AG09309 (cell line): ENCODE measurements at regions not wholly inside any gene's neighbourhood (a gene's known extent, or its start where the extent isn't known, plus 50 kb on each side); places are given as distances from the start of the nearest gene placed in this dataset.
"Not testable (repeated sequence)": the region's sequence is repeated elsewhere in the genome, so short reads cannot be mapped to it uniquely, and the experiment has no call there.

Experiments
- DNase-seq: peaks from one replicate; pipeline ENCODE4 v3.0.0-alpha.2; 2010; ENCODE audit warnings: low read depth
- H3K4me3 ChIP-seq: 2 replicates; pipeline ENCODE4 v1.5.1; 2011; ENCODE audit warnings: mild to moderate bottlenecking, low read depth, low read length, moderate library complexity; ENCODE audit not compliant: control insufficient read depth
- TF ChIP-seq, protein P1 (sequence below): IDR thresholded peaks from 2 replicates; pipeline ENCODE4 v1.5.1; 2011; ENCODE audit warnings: mild to moderate bottlenecking, low read depth, low read length, inconsistent platforms; ENCODE audit not compliant: insufficient read depth, control insufficient read depth; ENCODE audit errors: missing control alignments

DNA sequence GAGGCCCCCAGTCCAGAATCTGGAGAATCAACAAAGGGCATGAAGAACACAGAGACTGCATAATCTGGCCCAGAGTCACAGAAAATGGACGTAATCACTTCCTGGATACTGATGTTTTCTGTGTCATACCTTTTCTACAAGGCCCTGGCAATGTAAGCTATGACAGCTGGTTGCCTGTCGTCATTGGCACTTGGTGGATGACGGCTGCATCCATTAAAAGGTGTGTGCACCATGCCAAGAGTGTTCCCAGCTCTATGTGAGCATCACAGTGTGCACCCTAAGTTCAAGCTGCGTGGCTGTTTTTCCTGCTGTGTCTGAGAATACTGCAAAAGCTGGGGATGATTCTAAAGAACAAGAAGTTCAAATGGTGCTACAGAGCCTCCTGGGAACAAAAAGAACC lies 275.2 kb upstream of the CNR1 start:
- H3K4me3 ChIP-seq, result no peak overlapping the region
- DNase-seq, result no peak
- TF ChIP-seq, protein P1, sequence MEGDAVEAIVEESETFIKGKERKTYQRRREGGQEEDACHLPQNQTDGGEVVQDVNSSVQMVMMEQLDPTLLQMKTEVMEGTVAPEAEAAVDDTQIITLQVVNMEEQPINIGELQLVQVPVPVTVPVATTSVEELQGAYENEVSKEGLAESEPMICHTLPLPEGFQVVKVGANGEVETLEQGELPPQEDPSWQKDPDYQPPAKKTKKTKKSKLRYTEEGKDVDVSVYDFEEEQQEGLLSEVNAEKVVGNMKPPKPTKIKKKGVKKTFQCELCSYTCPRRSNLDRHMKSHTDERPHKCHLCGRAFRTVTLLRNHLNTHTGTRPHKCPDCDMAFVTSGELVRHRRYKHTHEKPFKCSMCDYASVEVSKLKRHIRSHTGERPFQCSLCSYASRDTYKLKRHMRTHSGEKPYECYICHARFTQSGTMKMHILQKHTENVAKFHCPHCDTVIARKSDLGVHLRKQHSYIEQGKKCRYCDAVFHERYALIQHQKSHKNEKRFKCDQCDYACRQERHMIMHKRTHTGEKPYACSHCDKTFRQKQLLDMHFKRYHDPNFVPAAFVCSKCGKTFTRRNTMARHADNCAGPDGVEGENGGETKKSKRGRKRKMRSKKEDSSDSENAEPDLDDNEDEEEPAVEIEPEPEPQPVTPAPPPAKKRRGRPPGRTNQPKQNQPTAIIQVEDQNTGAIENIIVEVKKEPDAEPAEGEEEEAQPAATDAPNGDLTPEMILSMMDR, result no peak

DNA sequence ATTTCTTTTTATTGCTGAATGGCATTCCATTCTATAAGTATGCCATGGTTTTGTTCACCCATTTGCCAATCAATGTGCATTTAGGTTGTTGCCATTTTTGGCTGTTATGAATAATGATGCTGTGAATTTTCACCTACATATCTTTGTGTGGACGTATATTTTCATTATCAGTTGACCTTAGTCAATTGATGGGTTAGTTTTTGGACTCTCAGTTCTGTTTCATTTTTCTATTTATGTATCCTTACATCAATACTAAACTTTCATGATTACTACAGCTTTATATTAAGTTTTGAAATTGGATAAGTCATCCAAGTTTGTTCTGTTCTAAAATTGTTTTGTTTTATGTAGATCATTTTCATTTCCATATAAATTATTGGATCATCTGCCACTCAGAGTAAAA lies 261.9 kb upstream of the CNR1 start:
- TF ChIP-seq, protein P1, result no peak
- DNase-seq, result no peak
- no peak overlapping the region for H3K4me3 ChIP-seq

DNA sequence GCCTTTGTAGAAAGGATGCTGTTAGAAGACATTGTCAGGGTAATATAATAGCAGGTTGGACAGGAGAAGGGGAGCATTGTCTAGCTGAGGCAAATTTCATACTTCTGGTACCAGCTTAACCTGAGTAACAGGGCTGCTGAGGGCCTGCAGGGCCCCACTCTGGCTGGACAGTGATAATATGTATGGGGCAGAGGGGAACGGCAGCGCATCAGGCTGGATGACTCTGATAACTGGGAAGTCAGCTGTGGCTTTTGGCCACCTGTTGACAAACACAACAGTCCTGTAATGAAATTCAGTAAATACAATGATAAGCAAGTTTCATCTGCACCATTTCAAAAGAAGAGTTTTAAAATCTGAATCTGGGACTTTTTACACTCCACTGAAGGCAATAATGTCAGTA lies 259.9 kb upstream of the CNR1 start:
- DNase-seq, result no peak
- H3K4me3 ChIP-seq, result no peak overlapping the region
- TF ChIP-seq, protein P1, result no peak

DNA sequence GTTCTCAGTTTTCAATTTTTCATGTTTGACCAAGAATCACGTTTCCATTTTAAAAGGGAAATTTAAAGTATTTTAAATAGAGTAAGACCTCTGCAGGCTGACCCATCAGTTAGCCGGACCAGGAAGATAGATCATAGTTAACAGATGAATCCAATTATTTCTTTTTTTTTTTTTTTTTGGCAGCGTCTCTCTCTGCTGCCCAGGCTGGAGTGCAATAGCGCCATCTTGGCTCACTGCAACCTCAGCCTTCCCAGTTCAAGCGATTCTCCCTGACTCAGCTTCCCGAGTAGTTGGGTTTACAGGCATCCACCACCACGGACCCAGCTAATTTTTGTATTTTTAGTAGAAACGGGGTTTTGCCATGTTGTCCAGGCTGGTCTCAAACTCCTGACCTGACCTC lies 256.7 kb upstream of the CNR1 start:
- TF ChIP-seq, protein P1, result no peak
- no peak overlapping the region for H3K4me3 ChIP-seq
- no peak for DNase-seq

DNA sequence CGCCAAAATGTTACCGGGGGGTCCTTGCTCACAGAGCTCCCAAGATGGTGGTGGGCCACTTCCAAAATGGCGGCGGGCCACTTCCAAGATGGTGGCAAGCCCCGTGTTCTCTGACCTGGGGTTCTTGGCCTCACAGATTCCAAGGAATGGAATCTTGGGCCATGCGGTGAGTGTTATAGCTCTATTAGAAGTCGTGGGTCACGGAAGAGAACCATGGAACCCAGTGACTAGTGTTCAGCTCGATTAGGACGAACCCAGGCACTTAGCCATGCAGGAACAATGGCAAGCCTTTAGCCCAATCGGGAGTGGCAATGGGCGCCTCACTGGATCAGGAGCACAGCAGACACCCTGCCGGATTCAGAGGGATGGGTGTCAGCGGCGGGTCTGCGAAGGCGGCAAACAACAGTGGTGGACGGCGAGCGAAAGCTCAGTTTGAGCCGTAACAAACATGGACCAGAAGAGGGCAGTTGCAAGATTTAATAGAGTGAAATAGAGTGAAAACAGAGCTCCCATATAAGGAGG lies 254.9 kb upstream of the CNR1 start:
- not testable (repeated sequence) for DNase-seq, H3K4me3 ChIP-seq

DNA sequence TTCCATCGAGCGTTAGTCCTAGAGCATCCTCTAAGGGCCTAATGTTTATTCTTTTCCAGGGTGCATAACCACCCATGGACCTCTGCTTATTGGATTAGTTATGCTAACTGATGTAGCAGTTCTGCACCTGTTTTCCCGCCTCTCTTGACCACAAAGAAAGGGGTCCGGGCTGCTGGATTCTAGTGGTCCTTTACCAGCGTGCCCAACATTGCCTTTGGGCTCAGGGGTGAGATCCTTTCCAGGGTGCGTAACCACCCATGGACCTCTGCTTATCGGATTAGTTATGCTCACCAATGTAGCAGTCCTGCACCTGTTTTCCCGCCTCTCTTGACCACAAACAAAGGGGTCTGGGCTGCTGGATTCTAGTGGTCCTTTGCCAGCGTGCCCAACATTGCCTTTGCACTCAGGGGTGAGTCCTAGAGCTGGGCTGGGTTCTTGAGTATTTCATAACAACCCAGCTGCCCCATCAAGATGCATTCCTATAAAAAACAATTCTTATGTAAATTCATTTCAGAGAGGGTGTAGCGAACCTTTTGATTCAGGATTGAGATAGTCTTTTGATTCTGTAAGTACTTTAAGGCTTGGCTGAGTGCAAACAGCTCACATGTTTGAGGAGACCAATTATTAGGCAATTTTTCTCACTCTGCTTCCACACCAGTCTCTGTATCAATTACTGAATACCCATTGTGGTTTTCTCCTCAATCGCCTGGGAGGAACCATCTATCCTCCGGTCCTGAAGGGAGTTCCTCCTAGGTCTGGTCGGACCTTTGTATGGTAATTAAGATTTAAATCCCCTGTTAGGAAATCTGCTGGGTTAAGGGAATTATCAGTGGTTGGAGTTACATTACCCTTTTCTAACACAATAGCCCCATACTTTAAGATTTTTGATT lies 253.0 kb upstream of the CNR1 start:
- not testable (repeated sequence) for DNase-seq, H3K4me3 ChIP-seq

DNA sequence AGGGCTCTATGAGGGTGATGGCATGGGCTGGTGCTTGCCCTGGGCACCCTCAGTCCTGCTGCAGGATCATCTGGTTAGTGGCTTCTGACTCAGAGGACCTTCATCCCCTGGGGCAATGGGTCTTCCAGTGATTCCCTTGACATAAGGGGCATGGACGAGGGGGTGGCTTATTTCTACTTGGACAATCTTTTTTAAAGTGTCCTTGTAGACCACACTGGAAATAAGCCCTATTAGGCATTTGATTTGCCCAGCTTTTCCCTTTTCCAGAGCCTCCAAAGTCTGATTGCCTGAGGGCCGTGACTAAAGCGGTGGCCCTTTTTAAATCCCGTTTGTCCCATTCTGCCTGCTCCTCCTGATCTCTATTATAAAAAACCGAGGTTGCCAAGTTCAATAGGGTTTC lies 251.2 kb upstream of the CNR1 start:
- not testable (repeated sequence) for DNase-seq, H3K4me3 ChIP-seq

DNA sequence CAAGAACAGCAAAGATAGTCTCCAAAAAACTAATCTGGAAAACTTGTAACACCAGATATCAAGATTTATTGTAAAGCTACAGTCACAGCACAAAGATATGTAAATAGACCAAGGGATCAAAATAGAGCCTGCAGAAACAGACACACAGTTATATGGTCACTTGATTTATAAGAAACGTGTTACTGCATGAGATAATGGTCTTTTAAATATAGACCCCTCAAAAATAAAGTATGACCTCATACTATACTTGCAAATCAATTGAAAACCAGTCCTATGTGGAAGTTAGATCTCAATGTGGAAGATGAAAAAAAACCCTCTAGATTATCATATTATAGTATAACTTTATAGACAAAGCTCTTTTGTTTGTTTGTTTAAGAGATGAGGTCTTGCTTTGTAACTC lies 247.3 kb upstream of the CNR1 start:
- no peak for DNase-seq
- TF ChIP-seq, protein P1, result no peak
- H3K4me3 ChIP-seq, result no peak overlapping the region

DNA sequence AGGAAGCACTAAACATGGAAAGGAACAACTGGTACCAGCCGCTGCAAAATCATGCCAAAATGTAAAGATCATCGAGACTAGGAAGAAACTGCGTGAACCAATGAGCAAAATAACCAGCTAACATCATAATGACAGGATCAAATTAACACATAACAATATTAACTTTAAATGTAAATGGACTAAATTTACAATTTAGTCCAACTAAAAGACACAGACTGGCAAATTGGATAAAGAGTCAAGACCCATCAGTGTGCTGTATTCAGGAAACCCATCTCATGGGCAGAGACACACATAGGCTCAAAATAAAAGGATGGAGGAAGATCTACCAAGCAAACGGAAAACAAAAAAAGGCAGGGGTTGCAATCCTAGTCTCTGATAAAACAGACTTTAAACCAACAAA lies 242.2 kb upstream of the CNR1 start:
- DNase-seq, H3K4me3 ChIP-seq: not testable (repeated sequence)

DNA sequence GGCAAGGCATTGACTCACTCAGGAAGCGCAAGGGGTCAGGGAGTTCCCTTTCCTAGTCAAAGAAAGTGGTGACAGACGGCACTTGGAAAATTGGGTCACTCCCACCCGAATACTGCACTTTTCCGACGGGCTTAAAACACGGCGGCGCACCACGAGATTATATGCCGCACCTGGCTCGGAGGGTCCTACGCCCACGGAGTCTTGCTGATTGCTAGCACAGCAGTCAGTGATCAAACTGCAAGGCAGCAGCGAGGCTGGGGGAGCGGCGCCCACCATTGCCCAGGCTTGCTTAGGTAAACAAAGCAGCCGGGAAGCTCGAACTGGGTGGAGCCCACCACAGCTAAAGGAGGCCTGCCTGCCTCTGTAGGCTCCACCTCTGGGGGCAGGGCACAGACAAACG lies 240.5 kb upstream of the CNR1 start:
- H3K4me3 ChIP-seq, DNase-seq: not testable (repeated sequence)
